Psoas muscle (tissue), 7 donors: ENCODE measurements at regions not wholly inside any gene's neighbourhood (a gene's known extent, or its start where the extent isn't known, plus 50 kb on each side); places are given as distances from the start of the nearest gene placed in this dataset.

Source experiments
- ATAC-seq, 4 donors: fragments of 200-7000 bp; cut with Tn5 transposase; one replicate each; pipeline ENCODE4 v1.9.1; 2020; ENCODE audit warnings: moderate library complexity in 3 of 4, mild to moderate bottlenecking in 2 of 4
- DNase-seq, 2 donors: peaks; one replicate each; pipeline ENCODE4 v3.0.0-alpha.2; 2020
- H3K27ac ChIP-seq: fragments of 200-600 bp; one replicate; pipeline ENCODE4 v1.8.0; 2022
- H3K27me3 ChIP-seq, 3 donors: fragments of 200-600 bp in 1 of 3; one replicate each; pipeline versions ENCODE4 v1.6.1 to v1.8.0; 2013 to 2022; ENCODE audit warnings: low read length in 2 of 3, mild to moderate bottlenecking in 2 of 3, moderate library complexity in 1 of 3; ENCODE audit not compliant: insufficient read depth in 3 of 3
- H3K36me3 ChIP-seq, 2 donors: fragments of 200-600 bp in 1 of 2; one replicate each; pipeline versions ENCODE4 v1.6.1 to v1.8.0; 2013 to 2022; ENCODE audit warnings: low read depth in 1 of 2, mild to moderate bottlenecking in 1 of 2, moderate library complexity in 1 of 2; ENCODE audit not compliant: insufficient read depth in 1 of 2
- H3K4me1 ChIP-seq: fragments of 200-600 bp; one replicate; pipeline ENCODE4 v1.8.0; 2022
- H3K4me3 ChIP-seq: fragments of 200-600 bp; one replicate; pipeline ENCODE4 v1.8.0; 2022; ENCODE audit warnings: mild to moderate bottlenecking
- H3K9me3 ChIP-seq: fragments of 200-600 bp; one replicate; pipeline ENCODE4 v1.8.0; 2022
- WGBS, 3 donors: extraction: QIAGEN DNeasy Blood & Tissue Kit; methylation state at CpG; one replicate each; pipeline versions ENCODE4 v1.1.6 to v1.1.7; 2013; 5-methylcytosine and 5-hydroxymethylcytosine counted together
- intact Hi-C, 2 donors: fragments of 100-400 bp; cut with DNase I; formaldehyde crosslinking; loops; one replicate each; pipeline versions ENCODE4 v1.11.0 to v1.14.2; 2022
- TF ChIP-seq, protein P1 (sequence below): fragments of 200-600 bp; IDR thresholded peaks from one replicate; pipeline ENCODE4 v1.8.0; 2022; ENCODE audit warnings: antibody characterized with exemption
- donor health status: healthy with polysubstance abuse.
- donor health status: DM: no; HTN: no; CAD: no; lungs with moderate emphysema.
- donor health status: Bipolar disorder and iron deficiency.
- donor health status: healthy.
- donor health status: DM: yes; HTN: yes; CAD: no.
- donor health status: DM: no; HTN: no; CAD: no.
- donor health status: DM: yes; HTN: yes; CAD: no.

DNA sequence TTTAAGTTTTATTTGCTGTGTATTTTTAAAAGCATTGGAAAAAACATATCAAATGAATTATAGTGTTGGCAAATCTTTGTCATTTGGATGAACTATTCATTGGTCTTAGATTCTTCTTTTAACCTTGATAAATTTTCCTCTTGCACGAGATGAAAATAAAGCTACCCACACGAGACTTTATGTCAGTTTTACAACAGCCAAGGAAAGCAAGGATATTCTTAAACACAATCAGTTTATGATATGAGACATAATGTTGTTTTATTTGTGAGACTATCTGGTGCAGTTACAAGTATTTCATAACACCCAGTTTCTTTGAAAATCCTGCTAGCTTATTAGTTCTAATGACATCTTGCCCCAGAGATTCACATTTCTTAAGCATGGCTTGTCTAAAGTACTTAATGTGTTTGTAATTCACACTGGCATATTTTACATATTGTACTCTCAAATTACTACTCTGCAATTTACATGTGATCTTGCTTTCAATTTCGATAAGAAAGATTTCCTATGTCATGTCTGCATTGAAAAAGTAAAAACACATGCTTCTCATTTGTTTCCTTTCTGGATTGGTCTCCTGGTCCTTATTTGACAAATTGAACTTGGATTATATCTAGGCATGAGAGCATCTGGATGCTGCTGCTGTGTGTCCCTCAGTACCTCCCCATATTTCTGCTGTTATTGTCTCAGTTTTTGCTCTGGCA, 955.5 kb upstream of the PCDH9 start:
- TF ChIP-seq, protein P1, sequence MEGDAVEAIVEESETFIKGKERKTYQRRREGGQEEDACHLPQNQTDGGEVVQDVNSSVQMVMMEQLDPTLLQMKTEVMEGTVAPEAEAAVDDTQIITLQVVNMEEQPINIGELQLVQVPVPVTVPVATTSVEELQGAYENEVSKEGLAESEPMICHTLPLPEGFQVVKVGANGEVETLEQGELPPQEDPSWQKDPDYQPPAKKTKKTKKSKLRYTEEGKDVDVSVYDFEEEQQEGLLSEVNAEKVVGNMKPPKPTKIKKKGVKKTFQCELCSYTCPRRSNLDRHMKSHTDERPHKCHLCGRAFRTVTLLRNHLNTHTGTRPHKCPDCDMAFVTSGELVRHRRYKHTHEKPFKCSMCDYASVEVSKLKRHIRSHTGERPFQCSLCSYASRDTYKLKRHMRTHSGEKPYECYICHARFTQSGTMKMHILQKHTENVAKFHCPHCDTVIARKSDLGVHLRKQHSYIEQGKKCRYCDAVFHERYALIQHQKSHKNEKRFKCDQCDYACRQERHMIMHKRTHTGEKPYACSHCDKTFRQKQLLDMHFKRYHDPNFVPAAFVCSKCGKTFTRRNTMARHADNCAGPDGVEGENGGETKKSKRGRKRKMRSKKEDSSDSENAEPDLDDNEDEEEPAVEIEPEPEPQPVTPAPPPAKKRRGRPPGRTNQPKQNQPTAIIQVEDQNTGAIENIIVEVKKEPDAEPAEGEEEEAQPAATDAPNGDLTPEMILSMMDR, result no peak
- H3K4me1 ChIP-seq, result no peaks in the 10 kb centered on the region
- no peaks in the 10 kb centered on the region for H3K36me3 ChIP-seq
- H3K27me3 ChIP-seq, result no peaks in the 10 kb centered on the region
- H3K4me3 ChIP-seq, result no peak overlapping the region
- 26 to 40% (median 29%) methylated on average over 3 of the region's 3 CpGs for WGBS, 3 donors
- no peak for DNase-seq
- intact Hi-C loops, result no loop called here
- H3K9me3 ChIP-seq, result no peaks in the 10 kb centered on the region
- no peak overlapping the region for H3K27ac ChIP-seq
- no peak for ATAC-seq

DNA sequence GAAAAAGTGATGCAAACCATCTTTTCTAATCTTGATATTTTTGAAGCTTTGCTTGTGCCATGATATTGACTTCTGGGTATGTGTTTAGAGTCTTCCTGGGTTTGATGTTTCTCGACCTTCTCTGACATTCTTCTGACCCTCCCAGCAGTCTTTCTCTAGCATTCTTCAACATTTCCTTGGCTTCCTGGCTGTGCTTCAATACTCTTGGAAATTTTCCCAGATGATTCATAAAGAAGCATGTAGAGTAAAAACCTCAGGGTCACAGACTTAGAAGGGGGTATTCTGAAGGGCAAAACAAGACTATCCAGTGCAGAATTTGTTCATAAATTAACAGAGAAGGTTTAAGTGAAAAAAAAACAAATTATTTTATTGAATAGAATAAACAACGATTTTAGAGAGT, 946.3 kb upstream of the PCDH9 start:
- no peak overlapping the region for H3K27ac ChIP-seq
- TF ChIP-seq, protein P1, result no peak
- H3K27me3 ChIP-seq, result no peaks in the 10 kb centered on the region
- no peak for ATAC-seq
- H3K36me3 ChIP-seq, result no peaks in the 10 kb centered on the region
- intact Hi-C loops, result no loop called here
- no peak overlapping the region for H3K4me3 ChIP-seq
- H3K9me3 ChIP-seq, result no peaks in the 10 kb centered on the region
- no peak for DNase-seq
- no peaks in the 10 kb centered on the region for H3K4me1 ChIP-seq
- WGBS, 3 donors, result 35 to 40% (median 37%) methylated on average over 2 of the region's 2 CpGs

DNA sequence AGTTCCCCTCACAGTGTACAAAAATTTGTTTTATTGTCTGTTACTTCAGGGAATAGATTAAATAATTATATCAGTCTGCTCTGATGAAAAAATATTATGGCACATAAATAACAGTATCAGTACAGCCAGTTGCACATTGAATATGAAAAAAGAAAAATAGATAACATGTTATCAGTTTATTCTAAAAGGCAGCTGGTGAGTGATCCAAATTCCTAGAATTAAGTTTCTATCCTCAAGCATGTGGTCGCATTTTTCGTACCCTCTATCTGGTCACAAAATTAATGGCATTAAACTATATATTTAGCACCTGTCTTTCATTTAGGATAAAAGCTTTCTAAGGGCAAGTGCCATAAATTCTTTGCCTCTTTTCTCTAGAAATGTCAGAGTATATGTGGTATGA, 944.8 kb upstream of the PCDH9 start:
- intact Hi-C loops, result no loop called here

DNA sequence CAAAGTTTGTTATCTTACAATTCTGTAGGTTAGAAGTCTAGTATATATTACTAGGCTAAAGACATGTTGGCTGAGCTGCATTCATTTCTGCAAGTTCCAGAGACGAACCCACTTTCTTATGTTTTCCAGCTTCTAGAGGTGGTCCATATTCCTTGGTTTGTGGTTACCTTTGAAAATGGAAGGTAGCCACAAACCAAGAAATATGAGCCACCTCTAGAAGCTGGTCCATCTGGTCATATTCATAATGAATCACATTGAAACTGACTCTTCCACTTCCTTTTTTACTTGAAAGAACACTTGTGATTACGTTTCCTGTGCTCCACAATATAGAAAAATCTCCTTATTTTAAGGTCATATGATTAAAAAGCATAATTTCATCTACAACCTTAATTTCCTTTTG, 943.0 kb upstream of the PCDH9 start:
- no peaks in the 10 kb centered on the region for H3K4me1 ChIP-seq
- intact Hi-C loops, result no loop called here
- H3K27me3 ChIP-seq, result no peaks in the 10 kb centered on the region
- ATAC-seq (no peak), DNase-seq (no peak)
- no peak overlapping the region for H3K27ac ChIP-seq
- 59 to 71% (median 66%) methylated on average over 2 of the region's 2 CpGs for WGBS, 3 donors
- H3K4me3 ChIP-seq, result no peak overlapping the region
- TF ChIP-seq, protein P1, result no peak
- H3K36me3 ChIP-seq, result no peaks in the 10 kb centered on the region
- H3K9me3 ChIP-seq, result no peaks in the 10 kb centered on the region

More for the DNA sequence above, 944.8 kb upstream of the PCDH9 start:
- Histone ChIP-seq H3K4me3 (no peak overlapping the region), H3K36me3 (no peaks in the 10 kb centered on the region), H3K27ac (no peak overlapping the region), H3K4me1 (no peaks in the 10 kb centered on the region), H3K27me3 (no peaks in the 10 kb centered on the region), H3K9me3 (no peaks in the 10 kb centered on the region)
- WGBS, 3 donors, result 61 to 71% (median 65%) methylated on average over 2 of the region's 2 CpGs
- TF ChIP-seq, protein P1, result no peak
- ATAC-seq, result no peak
- no peak for DNase-seq

DNA sequence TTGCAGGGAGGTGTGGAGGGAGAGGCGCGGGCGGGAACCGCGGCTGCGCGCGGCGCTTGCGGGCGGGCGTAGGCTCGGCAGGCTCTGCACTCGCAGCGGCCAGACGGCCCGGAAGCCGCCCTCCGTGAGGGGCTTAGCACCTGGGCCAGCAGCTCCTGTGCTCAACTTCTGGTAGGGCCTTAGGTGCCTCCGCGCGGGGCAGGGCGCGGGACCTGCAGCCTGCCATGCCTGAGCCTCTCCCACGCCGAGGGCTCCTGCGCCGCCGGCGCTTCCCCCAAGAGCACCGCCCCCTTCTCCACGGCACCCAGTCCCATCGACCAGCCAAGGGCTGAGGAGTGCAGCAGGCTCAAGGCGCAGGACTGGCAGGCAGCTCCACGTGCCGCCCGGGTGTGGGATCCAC, 940.8 kb upstream of the PCDH9 start:
- Histone ChIP-seq H3K4me1 (no peaks in the 10 kb centered on the region), H3K36me3 (no peaks in the 10 kb centered on the region), H3K27me3 (no peaks in the 10 kb centered on the region), H3K9me3 (no peaks in the 10 kb centered on the region), H3K27ac (no peak overlapping the region), H3K4me3 (no peak overlapping the region)
- 95 to 96% (median 96%) methylated on average over 37 of the region's 37 CpGs for WGBS, 3 donors
- TF ChIP-seq, protein P1, result no peak
- intact Hi-C loops, result no loop called here
- peak in 1 of 2 donors; percentile 26 for DNase-seq
- no peak for ATAC-seq
